HepG2 (cell line): ENCODE measurements at regions not wholly inside any gene's neighbourhood (a gene's known extent, or its start where the extent isn't known, plus 50 kb on each side); places are given as distances from the start of the nearest gene placed in this dataset.

Source experiments
- ATAC-seq: fragments of 200-7000 bp; cut with Tn5 transposase; 3 replicates; pipeline ENCODE4 v1.9.1; 2020; ENCODE audit warnings: mild to moderate bottlenecking, moderate library complexity
- BruUV-seq: library from RNA; stranded (reverse); fragments of 400-500 nt; replicated peaks from 2 replicates; lab custom pipeline; 2021; lab: Mats Ljungman, UMichigan
- CTCF ChIA-PET: fragments of 300-600 bp; formaldehyde crosslinking; extraction: SDS; loops from one replicate; lab custom pipeline; 2021; ENCODE audit warnings: low total read pairs, inconsistent platforms, low intra/inter-chr PET ratio; lab: Yijun Ruan, JAX
- POLR2A ChIA-PET: fragments of 350-600 bp; sonication (Branson Sonifier 250); formaldehyde crosslinking; loops from one replicate; lab custom pipeline; 2020; ENCODE audit warnings: antibody characterized with exemption, inconsistent platforms; lab: Yijun Ruan, JAX
- DNase-seq: peaks from one replicate; pipeline ENCODE4 v3.0.0-alpha.2; 2015; ENCODE audit warnings: low spot score
- FAIRE-seq: peaks from 3 replicates; lab custom pipeline; 2011; peaks lifted over from hg19 to GRCh38; lab: Jason Lieb, UNC
- H2AFZ ChIP-seq: one replicate; pipeline ENCODE4 v1.6.1; 2011; ENCODE audit warnings: low read length, inconsistent platforms
- H3K27ac ChIP-seq: fragments of 300-600 bp; 3 replicates; pipeline ENCODE4 v1.8.0; 2011; ENCODE audit warnings: mixed run types, mild to moderate bottlenecking, mixed read lengths, low read length, inconsistent platforms; ENCODE audit not compliant: insufficient read depth; ENCODE audit errors: extremely low read length
- H3K27me3 ChIP-seq, 2 experiments: fragments of 200-600 bp in 1 of 2; 2 replicates in 1 of 2; 3 replicates in 1 of 2; pipeline versions ENCODE4 v1.6.0 to v1.8.0; 2011; ENCODE audit warnings: low read length in 2 of 2, mild to moderate bottlenecking in 2 of 2, moderate library complexity in 2 of 2, inconsistent platforms in 1 of 2; ENCODE audit not compliant: insufficient read depth in 2 of 2, control insufficient read depth in 1 of 2
- H3K36me3 ChIP-seq, 2 experiments: fragments of 200-600 bp in 1 of 2; replicated peaks in 1 of 2; 2 replicates in 1 of 2; 3 replicates in 1 of 2; pipeline versions ENCODE4 v1.5.1 to v1.8.0; 2011; ENCODE audit warnings: low read length in 2 of 2, inconsistent platforms in 1 of 2; ENCODE audit not compliant: insufficient read depth in 2 of 2, control insufficient read depth in 1 of 2
- H3K4me1 ChIP-seq: 2 replicates; pipeline ENCODE4 v1.5.1; 2012; ENCODE audit warnings: low read length, inconsistent platforms; ENCODE audit not compliant: insufficient read depth
- H3K4me2 ChIP-seq: 2 replicates; pipeline ENCODE4 v1.6.0; 2011; ENCODE audit warnings: low read depth, low read length, inconsistent platforms
- H3K4me3 ChIP-seq, 3 experiments: fragments of 200-600 bp in 1 of 3; sonication (generic), shearing (Covaris generic) in 1 of 3; replicated peaks in 1 of 3; 2 replicates each; pipeline ENCODE4 v1.5.1; 2011 to 2016; ENCODE audit warnings: low read length in 3 of 3, inconsistent platforms in 2 of 3, low read depth in 2 of 3, mild to moderate bottlenecking in 2 of 3, control low read depth in 1 of 3, mixed read lengths in 1 of 3; ENCODE audit not compliant: insufficient read depth in 1 of 3
- H3K79me2 ChIP-seq: one replicate; pipeline ENCODE4 v1.6.1; 2011; ENCODE audit warnings: low read length, inconsistent platforms; ENCODE audit not compliant: insufficient read depth
- H3K9ac ChIP-seq: 2 replicates; pipeline ENCODE4 v1.6.0; 2011; ENCODE audit warnings: mild to moderate bottlenecking, low read depth, low read length, inconsistent platforms; ENCODE audit not compliant: insufficient read depth
- H3K9me3 ChIP-seq: 2 replicates; pipeline ENCODE4 v1.5.1; 2012; ENCODE audit warnings: mild to moderate bottlenecking, low read length
- H4K20me1 ChIP-seq: 2 replicates; pipeline ENCODE4 v1.6.0; 2011; ENCODE audit warnings: inconsistent platforms, mild to moderate bottlenecking, low read length, moderate library complexity; ENCODE audit not compliant: insufficient read depth
- DMAP1 ChIP-seq: IDR thresholded peaks from 2 replicates; pipeline ENCODE4 v1.6.1; 2016
- FOXO1 ChIP-seq: sonication (generic); formaldehyde crosslinking; IDR thresholded peaks from 2 replicates; pipeline ENCODE4 v1.4.0; 2020; ENCODE audit warnings: missing genetic modification reagents
- HNRNPH1 ChIP-seq: fragments of 200-400 bp; formaldehyde crosslinking; optimal IDR thresholded peaks from 2 replicates; pipeline ENCODE3; 2017; ENCODE audit warnings: mild to moderate bottlenecking, low read depth, low read length
- KLF9 ChIP-seq: IDR thresholded peaks from 2 replicates; pipeline ENCODE4 v1.6.1; 2016; ENCODE audit warnings: low read depth
- MBNL3 ChIP-seq: fragments of 250-450 bp; sonication (Bioruptor Pico); conservative IDR thresholded peaks from 2 replicates; pipeline ENCODE4 v1.8.0; 2022; ENCODE audit warnings: mild to moderate bottlenecking, inconsistent platforms
- MYNN ChIP-seq: sonication (generic); formaldehyde crosslinking; IDR thresholded peaks from 2 replicates; pipeline ENCODE4 v1.4.0; 2020; ENCODE audit warnings: mild to moderate bottlenecking, low read depth, missing genetic modification reagents
- NFKBIZ ChIP-seq: IDR thresholded peaks from 2 replicates; pipeline ENCODE4 v1.6.1; 2018; ENCODE audit warnings: missing genetic modification reagents, missing compliant biosample characterization
- NR2C2 ChIP-seq: sonication (generic); formaldehyde crosslinking; IDR thresholded peaks from 2 replicates; pipeline ENCODE4 v1.4.0; 2020; ENCODE audit warnings: missing genetic modification reagents, mild to moderate bottlenecking, moderate library complexity, borderline replicate concordance
- PHB2 ChIP-seq: fragments of 450-650 bp; IDR thresholded peaks from 2 replicates; pipeline ENCODE4 v1.6.1; 2018; ENCODE audit not compliant: partially characterized antibody
- PHF8 ChIP-seq: sonication (generic); formaldehyde crosslinking; IDR thresholded peaks from 2 replicates; pipeline ENCODE4 v1.5.0; 2020; ENCODE audit warnings: missing genetic modification reagents
- TOPORS ChIP-seq: sonication (generic); formaldehyde crosslinking; IDR thresholded peaks from 2 replicates; pipeline ENCODE4 v1.8.0; 2023; ENCODE audit warnings: mild to moderate bottlenecking, missing genetic modification reagents
- ZNF597 ChIP-seq: sonication (generic); formaldehyde crosslinking; IDR thresholded peaks from 2 replicates; pipeline ENCODE4 v1.5.0; 2020; ENCODE audit warnings: missing genetic modification reagents
- ZNF614 ChIP-seq: IDR thresholded peaks from 2 replicates; pipeline ENCODE4 v1.6.1; 2018; ENCODE audit warnings: missing biosample characterization, missing genetic modification reagents, inconsistent platforms, borderline replicate concordance
- ZNF710 ChIP-seq: sonication (generic); formaldehyde crosslinking; IDR thresholded peaks from 2 replicates; pipeline ENCODE4 v1.5.0; 2020; ENCODE audit warnings: mild to moderate bottlenecking, missing genetic modification reagents, borderline replicate concordance
- WGBS: methylation state at CpG from one replicate; pipeline ENCODE4 v1.1.6; 2017; ENCODE audit warnings: low lambda C conversion rate; 5-methylcytosine and 5-hydroxymethylcytosine counted together
- in situ Hi-C: cut with HindIII; loops from 2 replicates; pipeline ENCODE4 v1.10.0; 2017; ENCODE audit warnings: low pct_unique_long_range_greater_than_20kb; ENCODE audit not compliant: extremely low pct_ligation_motif_present
- intact Hi-C: fragments of 100-400 bp; cut with micrococcal nuclease; formaldehyde crosslinking; loops from one replicate; pipeline ENCODE4 v1.10.0; 2022; ENCODE audit not compliant: unreplicated experiment

- Histone ChIP-seq H3K9ac (no peak overlapping the region), H3K36me3 (no peaks in the 10 kb centered on the region), H3K27me3 (no peaks in the 10 kb centered on the region), H3K4me3 (no peak overlapping the region), H2AFZ (no peak overlapping the region), H3K79me2 (no peaks in the 10 kb centered on the region), H3K4me1 (no peaks in the 10 kb centered on the region), H4K20me1 (no peaks in the 10 kb centered on the region), H3K27ac (no peak overlapping the region), H3K9me3 (no peaks in the 10 kb centered on the region), H3K4me2 (no peak overlapping the region)
- ChIA-PET CTCF (no interaction called here), POLR2A (no interaction called here)
- peak; percentile 6 for DNase-seq
- no peak for TF ChIP-seq ZNF614 (CRISPR knock-in tag)
- TF ChIP-seq NR2C2 (CRISPR knock-in tag), result no peak
- no peak for TF ChIP-seq PHF8 (CRISPR knock-in tag)
- no peak for TF ChIP-seq DMAP1 (CRISPR knock-in tag)
- TF ChIP-seq FOXO1, result no peak
- TF ChIP-seq NFKBIZ (CRISPR knock-in tag), result no peak
- no peak for TF ChIP-seq PHB2
- no peak for TF ChIP-seq MYNN
- no peak for TF ChIP-seq KLF9 (CRISPR knock-in tag)
- TF ChIP-seq TOPORS (CRISPR knock-in tag), result no peak
- no peak for TF ChIP-seq MBNL3 (CRISPR knock-in tag)
- no peak for TF ChIP-seq HNRNPH1
- TF ChIP-seq ZNF597 (CRISPR knock-in tag), result no peak
- TF ChIP-seq ZNF710 (CRISPR knock-in tag), result no peak
- BruUV-seq, result no TSS peak
- ATAC-seq, result no peak
- intact Hi-C loops (no loop called here), in situ Hi-C loops (no loop called here)
- WGBS, result 3% methylated on average over 5 of the region's 5 CpGs
- FAIRE-seq, result no peak
Measured at GRCh38 chr12:23084236-23084995, 459.4 kb downstream of the ETNK1 start.
